ENCODE measurements at regions not wholly inside any gene's neighbourhood (a gene's known extent, or its start where the extent isn't known, plus 50 kb on each side); places are given as distances from the start of the nearest gene placed in this dataset.

- H3K27ac ChIP-seq = no peak overlapping the region
- TF ChIP-seq, protein P1, sequence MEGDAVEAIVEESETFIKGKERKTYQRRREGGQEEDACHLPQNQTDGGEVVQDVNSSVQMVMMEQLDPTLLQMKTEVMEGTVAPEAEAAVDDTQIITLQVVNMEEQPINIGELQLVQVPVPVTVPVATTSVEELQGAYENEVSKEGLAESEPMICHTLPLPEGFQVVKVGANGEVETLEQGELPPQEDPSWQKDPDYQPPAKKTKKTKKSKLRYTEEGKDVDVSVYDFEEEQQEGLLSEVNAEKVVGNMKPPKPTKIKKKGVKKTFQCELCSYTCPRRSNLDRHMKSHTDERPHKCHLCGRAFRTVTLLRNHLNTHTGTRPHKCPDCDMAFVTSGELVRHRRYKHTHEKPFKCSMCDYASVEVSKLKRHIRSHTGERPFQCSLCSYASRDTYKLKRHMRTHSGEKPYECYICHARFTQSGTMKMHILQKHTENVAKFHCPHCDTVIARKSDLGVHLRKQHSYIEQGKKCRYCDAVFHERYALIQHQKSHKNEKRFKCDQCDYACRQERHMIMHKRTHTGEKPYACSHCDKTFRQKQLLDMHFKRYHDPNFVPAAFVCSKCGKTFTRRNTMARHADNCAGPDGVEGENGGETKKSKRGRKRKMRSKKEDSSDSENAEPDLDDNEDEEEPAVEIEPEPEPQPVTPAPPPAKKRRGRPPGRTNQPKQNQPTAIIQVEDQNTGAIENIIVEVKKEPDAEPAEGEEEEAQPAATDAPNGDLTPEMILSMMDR (conservative IDR thresholded peaks at IDR 0.05) = no peak
These were observed 205.0 kb upstream of the GRIK3 start for GRCh38 chr1:37239225-37239740.

DNA sequence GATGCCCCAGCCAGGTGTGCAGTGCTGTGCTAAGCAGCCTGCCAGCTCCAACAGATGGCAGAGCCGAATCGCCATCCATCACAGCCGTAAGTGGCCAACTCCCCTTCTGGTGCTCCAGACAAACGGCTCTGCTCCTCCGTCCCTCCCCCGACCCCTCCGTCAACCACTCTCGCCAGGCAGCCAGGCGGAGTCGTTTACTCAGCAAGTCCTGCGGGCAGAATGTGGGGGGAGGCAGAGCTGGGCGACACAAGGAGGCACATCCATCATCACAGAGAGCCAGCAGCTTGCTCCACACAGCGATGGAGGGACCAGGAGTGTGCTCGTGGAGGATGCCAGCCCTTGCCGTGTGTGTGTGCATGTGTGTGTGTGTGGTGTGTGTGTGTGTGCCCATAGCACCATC, 206.6 kb upstream of the GRIK3 start:
- H3K27ac ChIP-seq = no peak overlapping the region
- TF ChIP-seq, protein P1 (conservative IDR thresholded peaks at IDR 0.05) = no peak

GRCh38 chr1:37242501-37242900, 208.2 kb upstream of the GRIK3 start:
- no peak overlapping the region for H3K27ac ChIP-seq
- TF ChIP-seq, protein P1 (conservative IDR thresholded peaks at IDR 0.05) = no peak

GRCh38 chr1:37243368-37244082, 209.2 kb upstream of the GRIK3 start:
- no peak overlapping the region for H3K27ac ChIP-seq
- TF ChIP-seq, protein P1 (conservative IDR thresholded peaks at IDR 0.05) = no peak

DNA sequence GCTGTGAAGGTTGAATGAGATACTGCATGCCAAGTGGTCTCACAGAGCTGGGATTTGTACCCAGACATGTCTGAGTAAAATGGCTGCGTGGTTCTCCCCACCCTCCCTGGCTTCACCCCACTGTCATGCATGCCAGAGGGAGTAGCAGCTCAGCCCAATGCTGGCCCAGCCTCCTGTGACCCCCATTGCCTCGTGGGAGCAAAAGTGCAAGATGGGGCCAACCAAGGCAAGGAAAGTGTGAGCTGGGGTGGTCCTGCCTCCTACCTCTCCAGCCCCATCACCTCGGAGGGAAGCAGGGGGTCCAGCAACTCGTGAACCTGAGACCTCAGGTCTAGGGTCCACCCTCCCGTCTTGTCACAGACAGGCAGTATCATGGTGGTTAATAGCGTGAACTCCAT, 209.8 kb upstream of the GRIK3 start:
- TF ChIP-seq, protein P1 (conservative IDR thresholded peaks at IDR 0.05) = no peak
- no peak overlapping the region for H3K27ac ChIP-seq

GRCh38 chr1:37244815-37245214, 210.5 kb upstream of the GRIK3 start:
- H3K27ac ChIP-seq = no peak overlapping the region
- TF ChIP-seq, protein P1 (conservative IDR thresholded peaks at IDR 0.05) = no peak

GRCh38 chr1:37246631-37247030, 212.3 kb upstream of the GRIK3 start:
- H3K27ac ChIP-seq = 0 out of 2 replicates have a peak overlapping the region, but pooled peaks have one; percentile 8
- TF ChIP-seq, protein P1 (conservative IDR thresholded peaks at IDR 0.05) = no peak

Data from VCaP (cell line).